GM12878 (cell line): ENCODE measurements at regions not wholly inside any gene's neighbourhood (a gene's known extent, or its start where the extent isn't known, plus 50 kb on each side); places are given as distances from the start of the nearest gene placed in this dataset.
"Not testable (repeated sequence)": the region's sequence is repeated elsewhere in the genome, so short reads cannot be mapped to it uniquely, and the experiment has no call there.

Experiments used
- ATAC-seq: fragments of 200-7000 bp; cut with Tn5 transposase; 3 replicates; pipeline ENCODE4 v1.9.1; 2020; ENCODE audit warnings: mild to moderate bottlenecking, moderate library complexity
- BruUV-seq: library from RNA; stranded (reverse); fragments of 400-500 nt; replicated peaks from 2 replicates; lab custom pipeline; 2021; lab: Mats Ljungman, UMichigan
- CTCF ChIA-PET: fragments of 300-600 bp; sonication (Branson Sonifier 250); formaldehyde crosslinking; extraction: SDS; loops from one replicate; lab custom pipeline; 2021; ENCODE audit warnings: inconsistent platforms; lab: Yijun Ruan, JAX
- POLR2A ChIA-PET: fragments of 350-600 bp; formaldehyde crosslinking; extraction: SDS; loops from one replicate; lab custom pipeline; 2021; ENCODE audit warnings: inconsistent platforms; lab: Charles Lee
- RAD21 ChIA-PET: fragments of 300-600 bp; sonication (Branson Sonifier 250); formaldehyde crosslinking; loops from one replicate; lab custom pipeline; 2023; ENCODE audit warnings: antibody characterized with exemption; ENCODE audit not compliant: unreplicated experiment; lab: Charles Lee
- SMC1A ChIA-PET: fragments of 300-600 bp; sonication (Branson Sonifier 250); formaldehyde crosslinking; loops from one replicate; lab custom pipeline; 2023; ENCODE audit not compliant: unreplicated experiment, uncharacterized antibody; lab: Charles Lee
- DNase-seq: peaks from one replicate; pipeline ENCODE4 v3.0.0-alpha.2; 2011; ENCODE audit warnings: low read depth, low spot score
- FAIRE-seq: peaks from 3 replicates; lab custom pipeline; 2011; peaks lifted over from hg19 to GRCh38; lab: Jason Lieb, UNC
- H2AFZ ChIP-seq: 2 replicates; pipeline ENCODE4 v1.6.0; 2011; ENCODE audit warnings: low read depth, low read length, control low read depth; ENCODE audit not compliant: control insufficient read depth
- H3K27ac ChIP-seq: 2 replicates; pipeline ENCODE4 v1.5.1; 2011; ENCODE audit warnings: control low read depth; ENCODE audit not compliant: control insufficient read depth, insufficient read depth
- H3K27me3 ChIP-seq, 2 experiments: replicated peaks in 1 of 2; 2 replicates each; pipeline versions ENCODE4 v1.6.0 to v1.6.1; 2011; ENCODE audit warnings: low read length in 1 of 2; ENCODE audit not compliant: control insufficient read depth in 2 of 2, insufficient read depth in 2 of 2
- H3K36me3 ChIP-seq, 2 experiments: 2 replicates each; pipeline ENCODE4 v1.5.1; 2011; ENCODE audit warnings: low read length in 1 of 2; ENCODE audit not compliant: control insufficient read depth in 2 of 2, insufficient read depth in 2 of 2
- H3K4me1 ChIP-seq: 2 replicates; pipeline ENCODE4 v1.6.1; 2011; ENCODE audit warnings: mild to moderate bottlenecking, low read length, moderate library complexity, mixed read lengths; ENCODE audit not compliant: control insufficient read depth, insufficient read depth
- H3K4me2 ChIP-seq: 2 replicates; pipeline ENCODE4 v1.6.0; 2011; ENCODE audit warnings: control low read depth; ENCODE audit not compliant: control insufficient read depth, insufficient read depth
- H3K4me3 ChIP-seq: fragments of 200-600 bp; sonication (generic); 2 replicates; pipeline ENCODE4 v1.5.1; 2016
- H3K79me2 ChIP-seq: 2 replicates; pipeline ENCODE4 v1.6.0; 2011; ENCODE audit warnings: low read length; ENCODE audit not compliant: control insufficient read depth, insufficient read depth
- H3K9ac ChIP-seq: 2 replicates; pipeline ENCODE4 v1.8.0; 2011; ENCODE audit warnings: low read length, control low read depth, mixed read lengths; ENCODE audit not compliant: control insufficient read depth, insufficient read depth
- H3K9me3 ChIP-seq: replicated peaks from 3 replicates; pipeline ENCODE4 v1.5.1; 2011; ENCODE audit warnings: mild to moderate bottlenecking, low read length; ENCODE audit not compliant: control insufficient read depth, insufficient read depth
- H4K20me1 ChIP-seq: 2 replicates; pipeline ENCODE4 v1.6.0; 2011; ENCODE audit not compliant: control insufficient read depth, insufficient read depth
- ATF7 ChIP-seq: fragments of 450-650 bp; IDR thresholded peaks from 2 replicates; pipeline ENCODE4 v1.6.1; 2016; ENCODE audit warnings: low read depth, mild to moderate bottlenecking
- CBFB ChIP-seq: IDR thresholded peaks from 2 replicates; pipeline ENCODE4 v1.6.1; 2016; ENCODE audit warnings: antibody characterized with exemption, low read depth
- CHD1 ChIP-seq: IDR thresholded peaks from 2 replicates; pipeline ENCODE4 v1.6.1; 2012; ENCODE audit warnings: low read depth, low read length, improper control_type of control experiment
- CREB1 ChIP-seq: IDR thresholded peaks from 2 replicates; pipeline ENCODE4 v1.6.1; 2012; ENCODE audit warnings: low read depth, mild to moderate bottlenecking, inconsistent platforms
- MYC ChIP-seq: IDR thresholded peaks from 2 replicates; pipeline ENCODE4 v1.6.1; 2011; ENCODE audit warnings: mild to moderate bottlenecking, low read length, moderate library complexity, inconsistent platforms; ENCODE audit not compliant: insufficient read depth, insufficient replicate concordance, insufficient read length, severe bottlenecking
- NFYA ChIP-seq: IDR thresholded peaks from 2 replicates; pipeline ENCODE4 v1.6.1; 2011; ENCODE audit warnings: low read depth, mild to moderate bottlenecking, low read length, improper control_type of control experiment, borderline replicate concordance
- PML ChIP-seq: IDR thresholded peaks from 2 replicates; pipeline ENCODE4 v1.6.1; 2012; ENCODE audit warnings: low read length, inconsistent platforms
- SMAD1 ChIP-seq: fragments of 450-650 bp; IDR thresholded peaks from 2 replicates; pipeline ENCODE4 v1.6.1; 2018; ENCODE audit warnings: mild to moderate bottlenecking, low read depth; ENCODE audit not compliant: partially characterized antibody
- SMAD5 ChIP-seq: IDR thresholded peaks from 2 replicates; pipeline ENCODE4 v1.6.1; 2016; ENCODE audit warnings: antibody characterized with exemption, low read depth
- SRF ChIP-seq, 2 experiments: IDR thresholded peaks; 2 replicates each; pipeline ENCODE4 v1.6.1; 2011; ENCODE audit warnings: low read depth in 2 of 2, low read length in 2 of 2, mild to moderate bottlenecking in 1 of 2, moderate library complexity in 1 of 2
- YBX1 ChIP-seq: fragments of 450-650 bp; IDR thresholded peaks from 2 replicates; pipeline ENCODE4 v1.6.1; 2016; ENCODE audit warnings: antibody characterized with exemption
- WGBS: methylation state at CpG from one replicate; pipeline ENCODE4 v1.1.6; 2016; ENCODE audit warnings: low lambda C conversion rate; ENCODE audit not compliant: insufficient replicate concordance, insufficient coverage; ENCODE audit errors: missing lambda C conversion rate; 5-methylcytosine and 5-hydroxymethylcytosine counted together
- in situ Hi-C: fragments of 300-500 bp; cut with MboI; formaldehyde crosslinking; loops from 9 replicates; pipeline ENCODE4 v1.14.3; 2018; ENCODE audit warnings: mixed read lengths
- intact Hi-C: fragments of 100-400 bp; cut with micrococcal nuclease; formaldehyde crosslinking; loops from one replicate; pipeline ENCODE4 v1.14.2; 2022; ENCODE audit not compliant: unreplicated experiment
- TF ChIP-seq, protein P1 (sequence below): IDR thresholded peaks from 2 replicates; pipeline ENCODE4 v1.6.1; 2011; ENCODE audit warnings: borderline replicate concordance, low read depth, mild to moderate bottlenecking, moderate library complexity, mixed read lengths, low read length; ENCODE audit not compliant: insufficient read depth; ENCODE audit errors: extremely low read length
- TF ChIP-seq, protein P2 (sequence below): IDR thresholded peaks from 2 replicates; pipeline ENCODE4 v1.6.1; 2012; ENCODE audit warnings: mild to moderate bottlenecking, low read depth, low read length

DNA sequence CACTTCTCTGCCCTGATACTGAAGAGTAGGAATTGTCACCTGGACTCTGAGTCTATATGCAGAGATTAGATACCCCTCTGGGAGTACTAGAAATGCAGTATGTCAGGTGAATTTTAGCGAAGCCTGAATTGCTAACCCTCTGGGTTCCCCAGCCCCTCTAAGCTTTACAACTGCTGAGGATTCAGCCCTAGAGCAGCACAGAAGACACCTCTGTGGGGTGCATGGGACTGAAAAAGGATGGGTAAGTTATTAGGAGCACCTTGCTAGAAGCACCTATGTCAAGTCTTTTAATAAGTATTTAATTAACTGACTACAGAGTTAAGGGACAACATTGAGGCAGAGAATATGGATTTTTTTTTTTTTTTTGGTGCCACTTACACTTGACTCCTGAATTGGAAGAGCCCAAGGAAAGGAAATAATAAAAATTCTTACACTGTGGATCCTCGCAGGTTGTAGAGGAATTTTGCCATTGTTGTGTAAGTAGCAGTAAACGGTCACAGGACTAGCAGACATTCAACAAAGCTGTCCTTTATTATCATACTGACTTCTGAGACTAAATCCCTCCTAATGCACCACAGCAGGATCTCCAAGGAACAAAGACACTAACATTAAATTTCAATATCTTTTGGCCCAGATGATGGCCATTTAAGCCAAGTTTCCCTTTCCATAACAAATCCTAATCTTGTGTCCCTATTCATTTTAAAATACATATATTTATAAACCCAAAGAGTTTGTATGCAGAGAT, 253.2 kb downstream of the ANKRD50 start (continued):
- TF ChIP-seq, protein P1, sequence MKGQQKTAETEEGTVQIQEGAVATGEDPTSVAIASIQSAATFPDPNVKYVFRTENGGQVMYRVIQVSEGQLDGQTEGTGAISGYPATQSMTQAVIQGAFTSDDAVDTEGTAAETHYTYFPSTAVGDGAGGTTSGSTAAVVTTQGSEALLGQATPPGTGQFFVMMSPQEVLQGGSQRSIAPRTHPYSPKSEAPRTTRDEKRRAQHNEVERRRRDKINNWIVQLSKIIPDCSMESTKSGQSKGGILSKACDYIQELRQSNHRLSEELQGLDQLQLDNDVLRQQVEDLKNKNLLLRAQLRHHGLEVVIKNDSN: no peak
- TF ChIP-seq, protein P2, sequence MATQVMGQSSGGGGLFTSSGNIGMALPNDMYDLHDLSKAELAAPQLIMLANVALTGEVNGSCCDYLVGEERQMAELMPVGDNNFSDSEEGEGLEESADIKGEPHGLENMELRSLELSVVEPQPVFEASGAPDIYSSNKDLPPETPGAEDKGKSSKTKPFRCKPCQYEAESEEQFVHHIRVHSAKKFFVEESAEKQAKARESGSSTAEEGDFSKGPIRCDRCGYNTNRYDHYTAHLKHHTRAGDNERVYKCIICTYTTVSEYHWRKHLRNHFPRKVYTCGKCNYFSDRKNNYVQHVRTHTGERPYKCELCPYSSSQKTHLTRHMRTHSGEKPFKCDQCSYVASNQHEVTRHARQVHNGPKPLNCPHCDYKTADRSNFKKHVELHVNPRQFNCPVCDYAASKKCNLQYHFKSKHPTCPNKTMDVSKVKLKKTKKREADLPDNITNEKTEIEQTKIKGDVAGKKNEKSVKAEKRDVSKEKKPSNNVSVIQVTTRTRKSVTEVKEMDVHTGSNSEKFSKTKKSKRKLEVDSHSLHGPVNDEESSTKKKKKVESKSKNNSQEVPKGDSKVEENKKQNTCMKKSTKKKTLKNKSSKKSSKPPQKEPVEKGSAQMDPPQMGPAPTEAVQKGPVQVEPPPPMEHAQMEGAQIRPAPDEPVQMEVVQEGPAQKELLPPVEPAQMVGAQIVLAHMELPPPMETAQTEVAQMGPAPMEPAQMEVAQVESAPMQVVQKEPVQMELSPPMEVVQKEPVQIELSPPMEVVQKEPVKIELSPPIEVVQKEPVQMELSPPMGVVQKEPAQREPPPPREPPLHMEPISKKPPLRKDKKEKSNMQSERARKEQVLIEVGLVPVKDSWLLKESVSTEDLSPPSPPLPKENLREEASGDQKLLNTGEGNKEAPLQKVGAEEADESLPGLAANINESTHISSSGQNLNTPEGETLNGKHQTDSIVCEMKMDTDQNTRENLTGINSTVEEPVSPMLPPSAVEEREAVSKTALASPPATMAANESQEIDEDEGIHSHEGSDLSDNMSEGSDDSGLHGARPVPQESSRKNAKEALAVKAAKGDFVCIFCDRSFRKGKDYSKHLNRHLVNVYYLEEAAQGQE: no peak
- TF ChIP-seq SMAD1: no peak

DNA sequence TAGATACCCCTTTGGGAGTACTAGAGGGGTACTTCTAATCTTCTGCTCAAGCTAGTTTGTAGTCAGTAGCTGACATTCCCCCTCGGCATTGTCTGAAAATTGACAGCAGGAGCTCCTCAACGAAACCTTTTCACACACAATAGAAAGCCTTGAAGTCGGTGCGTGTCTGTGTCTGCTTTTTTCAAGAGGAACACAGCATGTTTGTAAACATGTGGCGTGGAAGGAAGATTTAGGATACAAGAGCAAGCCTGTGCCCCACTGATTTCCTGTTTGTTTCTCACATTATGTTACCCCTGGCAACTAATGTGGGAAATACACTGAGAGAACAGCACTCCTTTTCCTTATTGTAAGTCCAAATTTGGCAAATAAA, 252.6 kb downstream of the ANKRD50 start:
- ChIA-PET POLR2A (no interaction called here), CTCF (interaction anchor here (0.5 kb wide), 1 partner anchor 17 kb away, joined by 4 read pairs; no protein-coding TSS in a partner anchor), RAD21 (no interaction called here), SMC1A (no interaction called here)
- Histone ChIP-seq H3K27ac (no peak overlapping the region), H3K4me2 (no peak overlapping the region), H3K27me3 (no peaks in the 10 kb centered on the region), H3K4me1 (no peaks in the 10 kb centered on the region), H3K9ac (no peak overlapping the region), H3K9me3 (no peaks in the 10 kb centered on the region; the same call in 2 of the 3 replicates), H4K20me1 (no peaks in the 10 kb centered on the region), H2AFZ (no peak overlapping the region), H3K4me3 (no peak overlapping the region), H3K79me2 (no peaks in the 10 kb centered on the region), H3K36me3 (no peaks in the 10 kb centered on the region)
- BruUV-seq: no TSS peak
- DNase-seq (no peak), ATAC-seq (no peak), FAIRE-seq (no peak)
- in situ Hi-C loops: no loop called here
- intact Hi-C loops: no loop called here
- 22% methylated on average over 5 of the region's 5 CpGs for WGBS
- no peak for TF ChIP-seq YBX1
- no peak for TF ChIP-seq CHD1
- no peak for TF ChIP-seq CREB1
- no peak for TF ChIP-seq SMAD5
- TF ChIP-seq MYC: no peak
- no peak for TF ChIP-seq ATF7
- TF ChIP-seq NFYA: no peak
- no peak for TF ChIP-seq PML
- no peak for TF ChIP-seq SRF (IDR thresholded peaks at IDR 0.05; ENCODE audit: low read depth in 2 of 2, low read length in 2 of 2)
- no peak for TF ChIP-seq CBFB

DNA sequence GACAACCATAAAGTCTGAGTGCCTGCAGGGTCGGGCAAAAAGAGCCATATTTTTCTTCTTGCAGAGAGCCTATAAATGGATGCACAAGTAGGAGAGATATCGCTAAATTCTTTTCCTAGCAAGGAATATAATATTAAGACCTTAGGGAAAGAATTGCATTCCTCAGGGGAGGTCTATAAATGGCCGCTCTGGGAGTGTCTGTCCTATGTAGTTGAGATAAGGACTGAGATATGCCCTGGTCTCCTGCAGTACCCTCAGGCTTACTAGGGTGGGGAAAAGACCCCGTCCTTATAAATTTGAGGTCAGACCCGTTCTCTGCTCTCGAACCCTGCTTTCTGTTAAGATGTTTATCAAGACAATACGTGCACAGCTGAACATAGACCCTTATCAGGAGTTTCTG, 250.9 kb downstream of the ANKRD50 start:
- H3K9ac ChIP-seq, H3K27ac ChIP-seq, in situ Hi-C loops, H3K4me3 ChIP-seq, DNase-seq, H3K36me3 ChIP-seq, SMC1A ChIA-PET, BruUV-seq, intact Hi-C loops, H3K9me3 ChIP-seq, H2AFZ ChIP-seq, H3K4me2 ChIP-seq, ATAC-seq, H3K79me2 ChIP-seq, H3K4me1 ChIP-seq, H4K20me1 ChIP-seq, RAD21 ChIA-PET, FAIRE-seq, H3K27me3 ChIP-seq, POLR2A ChIA-PET, CTCF ChIA-PET: not testable (repeated sequence)
- 19% methylated on average over 7 of the region's 7 CpGs for WGBS
